22Rv1 (cell line): ENCODE measurements at regions not wholly inside any gene's neighbourhood (a gene's known extent, or its start where the extent isn't known, plus 50 kb on each side); places are given as distances from the start of the nearest gene placed in this dataset.
"Not testable (repeated sequence)": the region's sequence is repeated elsewhere in the genome, so short reads cannot be mapped to it uniquely, and the experiment has no call there.

Experiments used
- H3K27ac ChIP-seq: fragments of 450-650 bp; 2 replicates; pipeline ENCODE4 v1.5.1; 2017
- CTCF ChIP-seq: fragments of 450-650 bp; IDR thresholded peaks from 2 replicates; pipeline ENCODE4 v1.5.1; 2017; ENCODE audit warnings: mild to moderate bottlenecking
- ZFX ChIP-seq: fragments of 450-650 bp; IDR thresholded peaks from 2 replicates; pipeline ENCODE4 v1.6.1; 2017; ENCODE audit warnings: antibody characterized with exemption, borderline replicate concordance

DNA sequence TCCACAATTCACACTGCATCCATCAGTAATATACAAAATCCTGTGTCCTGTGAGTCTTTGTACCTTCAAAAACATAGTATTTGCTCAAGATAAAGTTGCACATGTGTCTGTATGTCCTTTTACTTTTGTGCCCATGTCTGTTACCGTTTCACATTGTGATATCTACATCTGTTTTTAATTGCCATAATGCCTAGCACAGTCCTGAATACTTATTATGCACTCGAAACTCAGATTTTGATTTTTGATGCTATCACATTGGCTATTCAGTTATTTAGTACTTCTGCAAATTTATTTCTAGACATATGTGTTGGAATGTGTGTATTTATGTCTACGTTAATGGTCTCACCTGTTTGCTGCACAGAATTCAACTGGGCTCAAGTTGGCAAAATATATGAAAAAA lies 452.8 kb upstream of the ZEB2 start:
- TF ChIP-seq ZFX (no peak), CTCF (no peak)
- H3K27ac ChIP-seq = no peak overlapping the region

- TF ChIP-seq CTCF = no peak
- no peak for TF ChIP-seq ZFX
- H3K27ac ChIP-seq = no peak overlapping the region
Observed at GRCh38 chr2:144971786-144972335, 451.9 kb upstream of the ZEB2 start.

DNA sequence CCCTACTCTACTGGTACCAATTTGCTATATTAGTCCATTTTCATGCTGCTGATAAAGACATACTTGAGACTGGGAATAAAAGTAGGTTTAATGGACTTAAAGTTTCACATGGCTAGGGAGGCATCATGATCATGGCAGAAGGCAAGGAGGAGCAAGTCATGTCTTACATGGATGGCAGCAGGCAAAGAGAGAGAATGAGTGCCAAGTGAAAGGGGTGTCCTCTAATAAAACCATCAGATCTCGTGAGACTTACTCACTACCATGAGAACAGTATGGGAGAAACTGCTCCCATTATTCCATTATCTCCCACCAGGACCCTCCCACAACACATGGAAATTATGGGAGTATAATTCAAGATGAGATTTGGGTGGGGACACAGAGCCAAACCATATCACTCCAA lies 450.5 kb upstream of the ZEB2 start:
- not testable (repeated sequence) for H3K27ac ChIP-seq

DNA sequence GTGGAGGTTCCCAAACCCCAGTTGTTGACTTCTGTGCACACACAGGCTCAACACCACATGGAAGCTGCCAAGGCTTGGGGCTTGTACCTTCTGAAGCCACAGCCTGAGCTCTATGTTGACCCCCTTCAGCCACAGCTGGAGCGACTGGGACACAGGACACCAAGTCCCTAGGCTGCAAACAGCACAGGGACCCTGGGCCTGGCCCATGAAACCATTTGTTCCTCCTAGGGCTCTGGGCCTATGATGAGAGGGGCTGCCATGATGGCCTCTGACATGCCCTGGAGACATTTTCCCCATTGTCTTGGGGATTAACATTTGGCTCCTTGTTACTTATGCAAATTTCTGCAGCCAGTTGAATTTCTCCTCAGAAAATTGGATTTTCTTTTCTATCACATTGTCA lies 449.6 kb upstream of the ZEB2 start:
- H3K27ac ChIP-seq = not testable (repeated sequence)

DNA sequence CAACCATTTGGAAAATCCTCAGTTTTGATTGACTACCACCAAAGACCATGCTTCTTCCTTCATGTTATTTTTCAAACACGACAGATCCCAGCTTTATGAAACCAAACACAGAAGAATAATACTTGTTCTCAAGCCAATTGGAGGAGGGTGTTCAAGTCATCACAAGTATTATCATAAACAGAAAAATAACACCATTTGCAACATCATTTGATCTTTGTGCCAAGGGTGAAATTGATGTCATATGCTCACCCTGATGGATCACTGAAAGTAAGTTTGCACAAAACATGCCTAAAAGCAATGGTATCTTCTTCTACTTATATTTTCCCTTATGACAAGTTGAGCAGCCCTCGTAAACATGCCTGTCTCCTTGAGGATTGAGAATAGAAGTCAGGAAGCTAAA lies 448.0 kb upstream of the ZEB2 start:
- no peak overlapping the region for H3K27ac ChIP-seq
- TF ChIP-seq CTCF (no peak), ZFX (no peak)

DNA sequence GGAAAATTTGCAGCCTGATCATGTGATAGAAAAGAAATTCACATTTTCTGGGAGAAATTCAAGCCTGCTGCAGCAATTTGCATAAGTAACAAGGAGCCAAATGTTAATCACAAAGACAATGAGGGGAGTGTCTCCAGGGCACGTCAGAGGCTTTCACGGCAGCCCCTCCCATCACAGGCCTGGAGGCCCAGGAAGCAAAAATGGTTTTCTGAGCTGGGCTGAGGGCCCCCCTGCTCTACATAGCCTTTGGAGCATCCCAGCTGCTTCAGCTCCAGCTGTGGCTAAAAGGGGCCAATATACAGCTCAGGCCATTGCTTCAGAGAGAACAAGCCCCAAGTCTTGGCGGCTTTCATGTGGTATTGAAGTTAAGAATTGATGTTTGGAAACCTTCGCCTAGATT lies 445.3 kb upstream of the ZEB2 start:
- no peak for TF ChIP-seq ZFX
- TF ChIP-seq CTCF = no peak

DNA sequence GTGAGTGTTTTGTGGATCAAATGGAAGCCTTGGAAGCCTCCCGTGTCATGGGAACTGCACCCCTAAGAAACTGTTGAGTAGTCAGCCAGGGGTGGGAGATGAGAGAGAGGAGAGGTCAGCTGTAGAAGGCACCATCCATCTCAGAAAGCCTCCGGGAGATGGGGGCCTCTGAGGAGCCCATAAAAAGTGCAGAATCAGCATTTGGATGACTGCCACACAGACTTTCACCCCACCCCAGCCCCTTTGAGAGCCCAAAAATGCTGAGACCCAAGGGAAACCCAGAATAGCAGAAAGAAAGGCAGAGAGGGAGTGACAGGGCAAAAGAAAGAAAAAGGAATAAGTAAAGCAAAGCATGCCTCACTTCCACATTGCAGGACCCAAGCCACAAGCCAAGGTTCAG lies 443.1 kb upstream of the ZEB2 start:
- TF ChIP-seq ZFX (no peak), CTCF (no peak)
- no peak overlapping the region for H3K27ac ChIP-seq

More for the DNA sequence above, 445.3 kb upstream of the ZEB2 start:
- no peak overlapping the region for H3K27ac ChIP-seq

- TF ChIP-seq CTCF (no peak), ZFX (no peak)
- no peak overlapping the region for H3K27ac ChIP-seq
Observed at GRCh38 chr2:144959416-144959815, 439.5 kb upstream of the ZEB2 start.
